GM21390 (cell line): ENCODE measurements at regions not wholly inside any gene's neighbourhood (a gene's known extent, or its start where the extent isn't known, plus 50 kb on each side); places are given as distances from the start of the nearest gene placed in this dataset.
A peak's percentile ranks its signal among the peaks of the same experiment; 100 is the strongest.

Source experiments
- ATAC-seq: cut with Tn5 transposase; IDR thresholded peaks from one replicate; pipeline ENCODE4 v1.9.1; 2021; ENCODE audit not compliant: unreplicated experiment

DNA sequence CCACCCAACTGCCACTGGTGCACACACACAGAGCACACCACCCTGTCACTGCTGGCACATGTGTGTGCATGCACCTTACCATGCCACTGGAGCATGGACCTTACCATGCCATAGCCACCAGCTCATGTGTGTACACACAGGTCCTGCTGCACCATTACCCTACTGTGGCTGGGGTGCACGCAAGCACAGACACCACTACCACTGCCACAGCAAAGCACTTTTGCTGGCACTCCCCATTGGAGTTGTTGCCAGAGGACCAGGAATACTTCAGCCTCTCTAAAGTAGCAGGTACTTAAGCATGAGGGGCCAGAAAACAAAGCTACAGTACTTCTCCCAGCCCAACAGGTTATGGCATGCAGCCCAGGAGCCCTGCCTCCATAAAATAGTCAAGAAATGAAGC lies 404.8 kb downstream of the MBD2 start:
- ATAC-seq: no peak

DNA sequence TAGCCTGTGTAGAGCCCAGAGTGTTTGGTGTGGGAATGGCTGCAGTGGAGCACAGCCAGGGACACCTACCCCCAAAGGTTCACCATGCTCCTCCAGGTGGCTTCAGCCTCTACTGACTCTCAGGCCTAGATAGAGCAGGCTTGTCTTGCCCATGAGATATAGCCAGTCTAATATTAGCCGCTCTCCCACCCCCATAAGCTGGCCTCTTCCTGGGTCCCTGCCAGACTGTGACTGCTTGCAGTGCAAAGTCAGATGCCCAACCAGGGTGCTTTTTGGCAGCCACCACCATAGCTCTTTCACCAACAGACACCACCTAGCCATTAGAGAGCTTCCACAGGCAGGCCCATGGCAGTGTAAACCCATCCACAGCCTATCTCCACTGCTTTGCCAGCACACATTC lies 405.3 kb downstream of the MBD2 start:
- no peak for ATAC-seq

DNA sequence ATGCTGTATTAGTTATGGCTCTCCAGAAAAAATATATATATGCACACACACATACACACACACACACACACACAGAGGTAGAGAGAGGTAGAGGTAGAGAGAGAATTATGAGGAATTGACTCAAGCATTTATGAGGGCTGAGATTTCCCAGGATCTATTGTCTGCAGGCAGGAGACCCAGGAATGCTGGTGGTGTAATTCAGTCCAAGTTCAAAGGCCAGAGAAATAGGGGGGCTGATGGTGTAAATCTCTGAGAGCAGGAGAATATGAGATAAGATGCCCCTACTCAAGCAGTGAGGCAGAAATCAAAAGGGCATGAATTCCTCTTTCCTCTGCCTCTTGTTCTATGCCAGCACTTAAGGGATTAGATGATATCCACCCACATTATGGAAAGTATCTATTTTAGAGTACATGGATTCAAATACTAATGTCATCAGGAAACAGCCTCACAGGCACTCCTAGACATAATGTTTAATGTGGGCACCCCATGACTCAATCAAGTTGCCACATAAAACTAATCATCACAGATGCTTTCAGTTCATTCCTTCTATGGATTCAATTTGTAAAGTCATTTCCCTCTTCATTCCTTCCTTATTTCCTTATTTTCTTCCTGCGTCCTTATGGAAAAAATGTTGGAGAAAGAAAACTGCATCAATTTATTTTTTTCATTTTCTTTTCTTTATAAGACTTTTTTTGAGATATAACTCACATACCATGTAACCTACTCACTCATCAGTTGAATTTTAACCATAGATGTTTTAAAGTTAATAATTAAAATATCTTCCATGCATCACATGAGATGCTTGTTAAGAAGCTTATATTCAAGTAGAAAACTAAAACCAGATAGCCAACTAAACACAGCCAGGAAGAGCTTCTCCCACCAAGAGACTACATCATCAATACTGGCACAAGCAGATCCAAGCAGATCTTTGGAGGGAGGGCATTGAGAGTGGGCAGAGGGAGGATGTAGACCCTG lies 406.2 kb downstream of the MBD2 start:
- no peak for ATAC-seq

DNA sequence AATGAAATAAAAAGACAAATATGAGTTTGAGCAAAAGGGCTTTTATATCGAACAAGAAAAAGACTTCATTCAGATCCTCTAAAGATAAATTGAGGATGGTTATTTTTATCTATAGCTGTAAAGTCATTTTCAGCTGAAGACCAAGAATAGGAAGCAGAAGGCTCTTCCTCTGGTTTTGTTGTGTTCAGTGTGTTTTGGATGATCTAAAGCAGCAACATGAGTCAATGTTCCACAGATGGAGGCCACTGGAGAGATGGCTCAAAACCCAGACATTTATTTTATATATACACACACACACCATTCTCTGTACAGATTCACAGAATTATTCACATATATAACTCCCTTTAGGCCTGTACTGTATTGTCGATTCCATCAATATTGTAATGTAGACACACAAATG lies 424.3 kb downstream of the MBD2 start:
- ATAC-seq: no peak

DNA sequence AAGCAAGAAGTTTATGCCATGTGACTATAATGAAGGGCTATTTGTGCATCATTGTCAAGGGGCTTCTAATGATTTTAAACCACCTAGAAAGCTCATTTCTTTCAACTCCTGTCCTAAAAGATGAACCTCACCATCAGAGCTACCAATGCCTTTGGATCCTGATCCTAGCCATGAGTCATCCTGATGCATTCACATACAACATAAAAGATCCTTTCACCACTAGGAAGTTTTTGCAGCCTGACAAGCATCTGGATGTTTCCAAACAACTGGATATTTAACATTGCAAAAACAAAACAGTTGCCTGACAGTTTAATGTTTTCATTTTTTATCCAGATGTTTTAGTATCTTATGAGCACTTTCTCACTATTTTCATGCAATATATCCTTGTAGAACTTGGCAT lies 425.3 kb downstream of the MBD2 start:
- no peak for ATAC-seq

DNA sequence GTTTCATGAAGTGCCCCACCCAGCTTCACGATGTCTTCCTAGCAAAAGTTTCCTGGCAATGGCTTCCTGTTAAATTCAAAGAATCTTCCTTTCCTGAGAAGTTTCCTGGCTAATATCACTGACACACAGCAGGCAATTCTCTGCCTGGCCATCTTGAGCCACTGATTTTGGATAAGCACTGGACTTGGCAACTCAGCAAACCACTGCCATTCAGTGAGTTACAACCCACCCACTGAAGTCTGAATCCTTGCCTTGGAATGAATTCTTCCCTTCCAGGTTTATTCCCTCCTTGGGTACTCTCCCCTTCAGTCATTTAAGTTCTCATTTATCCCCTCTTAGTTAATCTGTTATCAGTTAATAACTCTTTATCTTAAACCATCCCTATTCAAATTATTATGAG lies 426.0 kb downstream of the MBD2 start:
- ATAC-seq: no peak

DNA sequence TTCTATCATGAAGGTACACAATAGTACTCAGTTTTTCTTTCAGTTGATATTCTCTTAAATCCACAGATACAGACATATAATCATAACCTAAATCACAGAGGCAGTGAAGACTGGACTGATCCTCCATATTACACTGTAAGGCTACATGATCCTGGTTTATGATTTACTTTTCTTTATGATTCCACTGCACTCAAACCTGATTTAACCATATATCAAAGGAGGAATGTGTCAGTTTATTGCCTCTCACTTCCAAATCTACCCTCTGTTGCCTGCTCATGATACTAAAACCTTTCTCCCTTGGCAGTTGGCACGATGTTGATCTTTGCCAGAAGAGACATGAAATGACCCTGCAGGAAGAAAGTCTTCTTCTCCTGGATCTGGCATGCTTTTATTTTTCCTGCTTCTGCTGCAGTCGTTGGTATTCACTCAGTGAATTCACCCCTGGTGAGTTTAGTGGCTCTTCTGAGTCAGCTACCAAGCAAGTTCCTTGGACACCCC lies 426.4 kb downstream of the MBD2 start:
- ATAC-seq: no peak

DNA sequence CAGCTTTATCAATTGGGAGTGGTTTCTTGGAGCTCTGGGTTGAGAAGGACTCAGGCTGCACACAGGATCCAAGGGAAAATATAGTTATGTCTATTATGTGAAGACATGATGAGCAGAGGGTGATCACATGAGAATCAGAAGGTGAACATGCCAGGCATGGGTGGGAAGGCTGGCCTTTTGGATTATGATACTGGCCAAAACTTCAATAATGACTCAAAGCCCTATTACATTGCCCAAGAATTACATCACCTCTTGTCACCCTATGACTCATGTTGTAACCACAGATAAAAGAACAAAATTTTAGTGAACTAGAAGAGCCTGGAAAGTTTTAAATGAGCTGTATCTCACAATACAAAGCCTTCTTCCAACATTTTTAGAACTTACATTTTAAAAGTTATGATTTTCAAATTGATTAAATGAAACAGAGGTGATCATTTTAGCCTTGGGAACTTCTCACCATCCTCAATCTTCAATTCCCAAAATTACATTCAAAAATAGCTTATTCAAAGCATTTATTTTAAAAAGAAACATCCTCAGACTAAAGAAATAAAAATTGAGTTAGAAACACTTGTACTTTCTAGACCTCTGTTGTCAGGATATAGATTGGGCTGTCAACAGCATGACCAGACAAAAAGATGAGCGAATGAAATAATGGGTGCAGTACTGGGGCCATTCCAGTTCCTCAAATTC lies 428.3 kb downstream of the MBD2 start:
- ATAC-seq: peak; percentile 79

DNA sequence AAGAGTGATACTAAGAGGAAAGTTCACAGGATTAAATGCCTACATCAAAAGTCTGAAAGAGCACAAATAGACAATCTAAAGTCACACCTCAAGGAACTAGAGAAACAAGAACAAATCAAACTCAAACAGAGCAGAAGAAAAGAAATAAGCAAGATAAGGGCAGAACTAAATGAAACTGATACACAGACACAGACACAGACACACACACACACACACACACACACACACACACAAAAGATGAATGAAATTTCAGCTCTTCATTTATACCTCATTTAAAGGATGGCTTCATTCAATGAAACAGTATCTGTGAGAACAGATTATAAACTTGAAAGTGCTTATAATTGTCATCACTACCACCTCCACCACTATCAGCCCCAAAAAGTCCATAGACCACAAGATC lies 428.9 kb downstream of the MBD2 start:
- ATAC-seq: no peak

DNA sequence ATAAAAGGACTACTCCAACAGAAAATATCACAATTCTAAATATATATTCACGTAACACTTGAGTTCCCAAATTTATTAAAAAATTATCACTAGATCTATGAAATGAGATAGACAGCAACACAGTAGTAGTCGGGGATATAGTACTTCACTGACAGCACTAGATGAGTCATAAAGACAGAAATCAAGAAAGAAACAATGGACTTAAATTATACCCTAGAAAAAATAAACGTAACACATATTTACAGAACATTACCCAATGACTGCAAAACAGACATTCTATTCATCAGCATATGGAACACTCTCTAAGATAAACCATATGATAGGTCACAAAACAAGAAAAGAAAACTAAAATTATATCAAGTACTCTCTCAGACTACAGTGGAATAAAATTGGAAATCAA lies 429.4 kb downstream of the MBD2 start:
- no peak for ATAC-seq

DNA sequence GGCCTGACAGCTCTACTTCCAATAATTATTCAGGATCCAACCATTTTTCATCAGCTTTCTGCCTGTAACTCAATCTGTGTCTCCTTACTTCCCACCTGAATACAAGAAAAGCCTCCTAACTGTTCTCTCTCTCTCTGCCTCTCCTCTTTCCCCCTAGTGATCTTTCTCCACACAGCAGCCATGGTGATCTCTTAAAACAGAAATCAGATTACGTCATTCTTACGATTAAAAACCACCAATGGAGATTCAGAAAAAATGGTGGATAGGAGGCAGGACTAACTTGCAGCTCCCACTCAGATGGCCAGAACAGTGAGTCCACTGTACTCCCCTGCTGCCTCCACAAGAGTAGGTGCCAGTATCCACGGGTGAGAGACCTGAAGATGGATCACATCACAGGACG lies 431.7 kb downstream of the MBD2 start:
- no peak for ATAC-seq

DNA sequence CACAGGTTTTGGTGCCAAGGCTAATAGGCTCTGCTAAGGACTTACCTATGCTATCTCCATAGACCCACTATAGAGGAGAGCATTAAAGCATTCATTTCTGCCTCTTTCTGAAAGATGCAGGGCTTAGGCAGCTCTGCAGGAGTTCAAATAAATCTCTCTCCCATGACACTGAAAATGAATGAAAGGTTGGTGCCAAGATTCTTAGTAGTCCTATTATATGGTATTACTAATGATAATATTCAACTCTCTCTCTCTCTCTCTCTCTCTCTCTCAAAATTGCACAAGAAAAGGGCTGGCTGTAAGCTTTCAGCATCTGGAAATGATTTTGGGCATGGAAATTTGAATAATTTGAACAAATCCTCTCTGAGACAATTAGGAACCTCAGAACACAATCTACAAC lies 433.7 kb downstream of the MBD2 start:
- ATAC-seq: no peak

DNA sequence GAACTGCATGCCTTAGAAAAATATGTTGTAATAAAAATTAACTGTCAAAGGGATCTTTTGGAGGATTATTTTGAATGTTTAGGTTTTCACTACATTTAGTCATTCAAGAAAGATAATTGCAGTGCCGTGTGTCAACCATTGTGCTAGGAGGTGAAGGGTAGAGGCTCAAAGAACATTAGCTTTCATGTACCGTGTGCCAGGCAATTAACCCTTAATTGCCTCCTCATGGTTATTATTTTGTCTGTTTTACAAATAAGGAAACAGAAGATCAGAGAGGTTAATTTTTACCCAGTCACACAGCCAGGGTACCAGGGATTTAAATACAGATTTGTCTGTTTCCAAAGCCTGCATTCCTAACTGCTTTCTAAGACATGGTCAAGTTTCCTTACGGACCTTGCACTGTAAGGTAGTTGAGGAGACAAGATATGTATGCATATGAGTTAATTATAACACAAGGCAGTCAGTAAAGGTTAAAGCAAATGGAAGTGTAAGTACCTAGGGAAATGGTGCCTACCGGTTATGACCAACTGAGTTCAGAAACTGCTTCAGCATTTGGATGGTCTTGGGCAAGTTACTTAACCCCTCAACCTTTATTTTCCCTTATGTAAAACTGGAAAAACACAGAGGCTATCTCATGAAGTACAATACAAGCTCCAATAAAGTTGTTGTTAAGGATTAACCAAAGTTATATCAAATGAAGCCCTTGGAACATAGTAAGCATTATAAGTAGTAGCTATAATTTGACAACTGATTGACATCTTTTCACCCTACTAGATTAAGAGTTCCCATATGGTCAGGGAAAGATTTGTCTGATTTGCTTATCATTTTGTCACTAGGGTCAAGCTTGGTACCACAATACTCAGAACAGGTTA lies 434.9 kb downstream of the MBD2 start:
- ATAC-seq: no peak

DNA sequence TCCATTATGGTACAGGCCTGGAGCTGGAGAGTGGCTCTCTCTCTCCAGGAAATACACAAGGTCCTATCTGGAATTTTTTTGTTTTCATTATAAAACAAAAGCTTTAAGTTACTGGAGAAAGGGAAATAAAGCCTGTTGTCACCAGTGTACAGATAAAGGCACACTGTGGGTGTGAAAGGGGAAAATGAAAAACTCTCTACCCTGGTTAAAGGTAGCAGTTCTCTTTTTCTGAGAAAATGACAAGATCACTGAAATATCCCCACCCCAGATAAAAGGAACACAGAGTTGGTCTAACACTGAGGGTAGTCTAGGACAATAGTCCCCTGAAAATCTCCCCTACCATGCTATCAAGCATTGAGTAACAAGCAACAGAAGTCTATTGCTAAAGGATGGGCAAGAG lies 438.7 kb downstream of the MBD2 start:
- ATAC-seq: no peak

DNA sequence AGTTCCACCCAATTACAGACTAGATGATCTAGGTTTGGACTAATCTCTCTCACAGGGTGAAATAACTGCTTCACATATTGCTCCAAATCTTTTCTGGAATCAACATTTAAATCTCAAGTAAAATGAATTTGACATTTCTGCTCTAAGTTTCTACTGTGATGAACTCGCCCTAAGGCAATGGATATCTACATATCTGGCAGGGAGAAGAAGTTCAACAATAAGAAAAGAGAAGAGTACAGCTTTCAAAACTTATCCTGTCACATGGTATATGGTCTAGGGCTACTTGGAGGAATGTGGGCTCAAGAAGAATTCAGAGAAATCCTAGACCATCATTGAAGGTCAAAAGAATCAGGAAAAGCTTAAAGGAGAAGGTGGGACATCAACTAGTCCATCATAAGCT lies 440.2 kb downstream of the MBD2 start:
- no peak for ATAC-seq

DNA sequence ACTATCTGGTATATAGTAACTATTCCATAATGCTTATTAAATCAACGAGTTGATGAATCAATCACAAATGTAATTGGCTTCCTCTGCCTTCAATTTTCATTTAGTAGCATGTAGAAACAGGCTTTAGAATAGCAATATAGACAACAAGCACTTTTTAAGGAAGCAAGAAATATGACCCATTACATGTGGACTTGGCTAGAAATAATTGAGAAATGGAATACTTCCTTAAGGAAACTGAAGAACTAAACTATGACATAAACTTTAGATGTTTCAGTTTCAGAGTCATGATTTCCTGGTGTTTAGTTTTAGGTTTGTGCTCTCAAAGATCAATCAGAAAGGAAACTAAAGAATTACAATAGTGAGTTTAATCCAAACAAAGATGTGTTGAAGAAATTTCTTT lies 443.8 kb downstream of the MBD2 start:
- ATAC-seq: no peak

DNA sequence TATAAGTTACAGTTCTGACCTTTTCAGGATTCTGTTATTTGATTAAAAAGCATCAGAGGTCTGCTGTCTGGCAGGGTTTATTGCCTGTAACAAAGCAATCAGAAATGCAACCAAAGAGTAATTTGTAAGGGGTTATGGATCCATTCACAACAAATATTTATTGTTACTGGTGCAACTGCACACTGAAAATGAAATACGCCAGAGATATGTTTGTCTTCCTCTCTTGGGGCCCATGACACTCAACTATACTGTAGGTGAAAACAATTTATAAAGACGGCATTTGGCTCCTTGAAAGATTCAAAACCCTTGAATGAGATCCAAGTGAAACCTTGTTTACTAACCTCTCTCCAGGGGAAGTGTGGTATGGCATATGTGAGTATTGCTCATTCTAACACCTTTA lies 452.2 kb downstream of the MBD2 start:
- ATAC-seq: no peak

DNA sequence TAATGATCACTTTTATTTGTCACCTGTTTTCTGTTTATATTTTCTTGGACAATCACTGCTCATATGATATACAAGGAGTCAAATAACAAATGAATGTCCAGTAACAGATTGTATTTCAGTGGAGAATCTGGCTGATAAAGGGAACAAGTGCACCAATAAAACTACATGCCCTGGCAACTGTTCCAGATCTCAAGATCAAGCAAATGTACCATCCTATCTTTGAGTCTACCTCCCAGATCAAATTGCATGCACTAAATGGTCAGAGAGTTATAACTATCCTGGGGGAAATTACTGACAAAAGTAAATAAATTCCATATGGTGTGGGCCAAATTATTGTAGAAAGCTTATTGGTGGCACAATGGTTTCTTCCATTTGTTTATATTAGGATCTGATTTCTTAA lies 452.8 kb downstream of the MBD2 start:
- no peak for ATAC-seq

DNA sequence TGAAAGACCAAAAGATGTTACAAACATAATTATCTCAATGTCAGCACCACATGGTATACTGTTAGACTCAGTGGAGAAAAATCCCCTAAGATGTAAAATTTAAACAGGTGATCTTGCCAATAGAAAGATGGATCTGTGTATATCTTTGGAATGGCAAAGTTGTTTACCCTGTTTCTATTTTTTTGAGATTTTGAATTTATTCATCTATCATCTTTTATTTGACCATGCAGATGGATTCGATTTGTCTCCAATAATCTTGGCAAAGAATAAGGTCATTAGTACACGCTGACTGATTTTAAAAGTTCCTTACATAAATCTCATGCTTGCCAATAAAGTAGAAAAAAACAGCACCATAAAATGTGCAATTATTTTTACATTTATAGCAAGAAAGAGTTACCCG lies 459.3 kb downstream of the MBD2 start:
- ATAC-seq: no peak

DNA sequence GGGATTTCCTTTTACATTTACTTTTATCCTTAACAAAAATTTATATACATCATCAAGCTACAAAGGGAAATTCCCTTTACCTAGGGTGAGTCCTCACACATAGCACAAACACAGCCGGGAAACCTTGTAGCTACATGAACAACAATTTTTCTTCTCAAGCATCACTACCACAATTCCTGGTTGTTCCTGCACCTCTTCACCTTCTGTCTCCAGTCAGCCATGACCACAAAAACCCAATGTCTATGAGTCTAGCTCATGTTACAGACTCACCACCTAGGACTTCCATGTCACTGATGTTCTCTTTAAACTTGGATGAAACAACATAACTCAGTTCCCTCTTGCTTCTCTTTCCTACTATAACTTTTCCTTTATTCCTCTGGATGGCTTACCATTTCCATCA lies 460.4 kb downstream of the MBD2 start:
- ATAC-seq: no peak

DNA sequence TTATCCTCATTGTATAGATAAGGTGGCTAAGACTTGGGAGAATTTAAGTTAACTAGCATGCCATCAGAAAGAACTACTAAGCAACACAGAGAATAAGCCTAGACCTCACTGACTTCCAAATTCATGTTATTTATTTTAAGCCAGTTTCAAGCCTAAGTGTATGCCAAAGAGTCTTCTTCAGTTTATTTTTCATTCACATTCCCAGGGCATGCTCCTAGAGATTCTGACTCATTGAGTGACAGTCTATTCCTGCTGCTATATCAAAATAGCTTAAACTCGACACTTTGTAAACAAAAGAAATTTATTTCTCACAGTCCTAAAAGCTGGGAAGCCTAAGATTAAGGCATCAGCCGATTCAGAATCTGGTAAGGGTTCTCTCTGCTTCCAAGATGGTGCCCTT lies 467.1 kb downstream of the MBD2 start:
- ATAC-seq: no peak
